ENCODE measurements at regions not wholly inside any gene's neighbourhood (a gene's known extent, or its start where the extent isn't known, plus 50 kb on each side); places are given as distances from the start of the nearest gene placed in this dataset.

GRCh38 chr6:148175550-148176188 lies 167.0 kb upstream of the SASH1 start:
- no peaks in the 10 kb centered on the region for H3K36me3 ChIP-seq (ENCODE audit: control insufficient read depth in 2 of 3, insufficient read depth in 3 of 3, low read length in 3 of 3)
- Mint-ChIP-seq H3K27ac (no peak overlapping the region), H3K4me1 (no peaks in the 10 kb centered on the region), H3K9me3 (peaks cover 0 to 5% (median 2%) of the 10 kb centered on the region in 11 donors), H3K27me3 (peaks cover 6 to 24% (median 11%) of the 10 kb centered on the region in 5 donors), H3K4me3 (no peak overlapping the region), H3K36me3 (no peaks in the 10 kb centered on the region)
- no peaks in the 10 kb centered on the region for H3K9me3 ChIP-seq (ENCODE audit: control insufficient read depth in 2 of 3, low read length in 3 of 3)
- H3K27ac ChIP-seq (ENCODE audit: low read depth, low read length), result no peak overlapping the region
- DNase-seq (no peak), ATAC-seq (no peak)
- intact Hi-C loops (cut with micrococcal nuclease), result no loop called here
- no peak overlapping the region for H3K4me3 ChIP-seq (ENCODE audit: low read length)
- ChIA-PET POLR2A (no interaction called here), CTCF (interaction anchor here (2.0 kb wide), 1 partner anchor 75 kb away, joined by 7 read pairs; no protein-coding TSS in a partner anchor)
- H3K27me3 ChIP-seq (ENCODE audit: control insufficient read depth in 2 of 2, insufficient read depth in 2 of 2, low read length in 2 of 2), result no peaks in the 10 kb centered on the region
- H3K4me1 ChIP-seq (ENCODE audit: control insufficient read depth in 2 of 2, insufficient read depth in 2 of 2, low read length in 2 of 2), result no peaks in the 10 kb centered on the region

DNA sequence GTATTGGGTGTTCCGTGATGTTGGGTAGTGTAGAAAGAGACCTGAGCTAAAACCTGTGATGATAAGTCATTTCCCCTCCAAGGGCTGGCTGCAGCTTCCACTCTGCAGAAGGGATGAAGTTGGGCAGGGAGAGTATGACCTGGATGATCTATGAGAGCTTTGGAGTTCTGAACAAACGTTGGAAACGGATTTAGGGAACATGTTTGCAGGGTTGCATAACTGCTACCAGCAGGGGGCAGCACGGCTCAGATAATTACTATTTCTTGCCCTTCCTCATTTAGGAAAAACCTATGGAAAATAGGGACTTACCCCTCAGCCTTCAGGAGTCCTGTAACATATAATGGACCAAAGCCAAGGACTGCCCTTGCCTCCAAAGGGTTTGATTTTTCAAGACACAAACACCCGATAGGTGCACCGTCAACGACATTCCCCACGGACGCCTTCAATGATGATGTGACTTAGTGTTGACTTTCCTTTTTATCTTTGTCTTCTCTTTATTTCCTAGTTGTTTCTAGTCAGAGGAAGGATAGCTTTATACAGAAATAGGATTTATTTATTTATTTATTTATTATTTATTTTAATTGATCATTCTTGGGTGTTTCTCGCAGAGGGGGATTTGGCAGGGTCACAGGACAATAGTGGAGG lies 164.9 kb upstream of the SASH1 start:
- Histone ChIP-seq H3K27ac (ENCODE audit: low read depth, low read length) (no peak overlapping the region), H3K4me1 (ENCODE audit: control insufficient read depth in 2 of 2, insufficient read depth in 2 of 2, low read length in 2 of 2) (no peaks in the 10 kb centered on the region), H3K27me3 (ENCODE audit: control insufficient read depth in 2 of 2, insufficient read depth in 2 of 2, low read length in 2 of 2) (no peaks in the 10 kb centered on the region), H3K36me3 (ENCODE audit: control insufficient read depth in 2 of 3, insufficient read depth in 3 of 3, low read length in 3 of 3) (no peaks in the 10 kb centered on the region), H3K4me3 (ENCODE audit: low read length) (no peak overlapping the region), H3K9me3 (ENCODE audit: control insufficient read depth in 2 of 3, low read length in 3 of 3) (no peaks in the 10 kb centered on the region)
- Mint-ChIP-seq H3K9me3 (peaks cover 0 to 6% (median 2%) of the 10 kb centered on the region in 11 donors), H3K4me3 (no peak overlapping the region), H3K36me3 (no peaks in the 10 kb centered on the region), H3K27me3 (peaks cover 15 to 36% (median 22%) of the 10 kb centered on the region in 5 donors), H3K27ac (no peak overlapping the region), H3K4me1 (no peaks in the 10 kb centered on the region)
- POLR2A ChIA-PET, result no interaction called here
- intact Hi-C loops (cut with micrococcal nuclease), result loop anchor here (1.0 kb wide), 2 partner anchors 74 to 287 kb away; no protein-coding TSS in a partner anchor
- DNase-seq (peak in 2 of 9 donors; percentile 5 to 25), ATAC-seq (no peak)
- CTCF ChIA-PET, result interaction anchor here (0.7 to 2.0 kb wide), 6 partner anchors 9 to 280 kb away, joined by 3 to 7 read pairs (median 3); no protein-coding TSS in a partner anchor

DNA sequence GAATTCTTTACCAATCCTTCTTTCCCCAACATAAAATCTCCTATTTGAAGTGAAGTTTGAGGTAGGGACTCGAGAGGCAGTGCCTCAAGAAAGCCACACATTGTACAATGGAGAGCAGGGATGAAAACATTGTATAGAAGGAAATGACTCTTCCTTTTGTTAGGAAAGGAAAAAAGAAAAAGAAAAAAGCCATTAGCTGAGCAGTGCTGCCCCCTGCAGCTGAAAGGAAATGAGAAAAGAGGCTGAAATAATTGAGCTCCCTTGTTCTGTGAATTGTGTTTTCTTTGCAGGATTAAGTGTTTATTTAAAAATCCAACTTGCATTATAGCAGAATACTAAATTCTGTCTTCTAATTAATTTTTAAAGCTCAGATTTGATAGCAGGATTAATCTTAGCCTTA lies 162.9 kb upstream of the SASH1 start:
- no peaks in the 10 kb centered on the region for H3K36me3 ChIP-seq (ENCODE audit: control insufficient read depth in 2 of 3, insufficient read depth in 3 of 3, low read length in 3 of 3)
- no peaks in the 10 kb centered on the region for H3K36me3 Mint-ChIP-seq

DNA sequence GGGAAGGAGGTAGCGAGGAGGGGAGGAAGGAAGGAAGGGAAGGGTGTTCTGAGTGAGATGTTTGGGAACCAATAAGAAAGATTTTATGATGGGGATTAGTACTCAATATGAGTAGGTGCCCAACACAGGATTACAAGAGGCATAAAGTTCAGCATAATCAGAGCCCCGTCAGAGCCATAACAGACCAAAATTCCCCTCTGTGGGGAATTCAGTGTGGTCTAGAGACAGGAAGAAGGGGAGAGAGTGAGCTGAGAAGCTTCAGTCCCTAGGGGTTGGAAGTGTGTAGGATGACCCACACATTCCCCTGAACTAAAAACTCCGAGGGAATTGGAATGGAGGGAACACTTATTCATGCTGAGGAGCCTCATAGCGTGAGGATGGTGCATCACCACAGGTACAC lies 160.3 kb upstream of the SASH1 start:
- no peaks in the 10 kb centered on the region for H3K36me3 Mint-ChIP-seq
- no peak overlapping the region for H3K27ac Mint-ChIP-seq
- no peaks in the 10 kb centered on the region for H3K9me3 ChIP-seq (ENCODE audit: control insufficient read depth in 2 of 3, low read length in 3 of 3)
- POLR2A ChIA-PET, result no interaction called here
- H3K27me3 Mint-ChIP-seq, result peaks cover 24 to 40% (median 35%) of the 10 kb centered on the region in 5 donors
- H3K27me3 ChIP-seq (ENCODE audit: control insufficient read depth in 2 of 2, insufficient read depth in 2 of 2, low read length in 2 of 2), result no peaks in the 10 kb centered on the region
- ATAC-seq (no peak), DNase-seq (no peak)
- H3K36me3 ChIP-seq (ENCODE audit: control insufficient read depth in 2 of 3, insufficient read depth in 3 of 3, low read length in 3 of 3), result no peaks in the 10 kb centered on the region
- no peak overlapping the region for H3K4me3 ChIP-seq (ENCODE audit: low read length)
- H3K27ac ChIP-seq (ENCODE audit: low read depth, low read length), result no peak overlapping the region
- peaks cover 0 to 3% (median 0%) of the 10 kb centered on the region in 11 donors for H3K9me3 Mint-ChIP-seq
- H3K4me1 ChIP-seq (ENCODE audit: control insufficient read depth in 2 of 2, insufficient read depth in 2 of 2, low read length in 2 of 2), result no peaks in the 10 kb centered on the region
- no peak overlapping the region for H3K4me3 Mint-ChIP-seq
- CTCF ChIA-PET, result no interaction called here
- no peaks in the 10 kb centered on the region for H3K4me1 Mint-ChIP-seq
- intact Hi-C loops (cut with micrococcal nuclease), result no loop called here

More for the DNA sequence above, 162.9 kb upstream of the SASH1 start:
- CTCF ChIA-PET, result interaction anchor here (1.0 kb wide), 1 partner anchor 68 kb away, joined by 3 read pairs; no protein-coding TSS in a partner anchor
- Mint-ChIP-seq H3K4me1 (no peaks in the 10 kb centered on the region), H3K27me3 (peaks cover 20 to 42% (median 26%) of the 10 kb centered on the region in 5 donors), H3K4me3 (no peak overlapping the region), H3K27ac (no peak overlapping the region), H3K9me3 (peaks cover 0 to 6% (median 2%) of the 10 kb centered on the region in 11 donors)
- POLR2A ChIA-PET, result no interaction called here
- no peak for ATAC-seq
- DNase-seq, result no peak
- Histone ChIP-seq H3K4me1 (ENCODE audit: control insufficient read depth in 2 of 2, insufficient read depth in 2 of 2, low read length in 2 of 2) (no peaks in the 10 kb centered on the region), H3K9me3 (ENCODE audit: control insufficient read depth in 2 of 3, low read length in 3 of 3) (no peaks in the 10 kb centered on the region), H3K4me3 (ENCODE audit: low read length) (no peak overlapping the region), H3K27me3 (ENCODE audit: control insufficient read depth in 2 of 2, insufficient read depth in 2 of 2, low read length in 2 of 2) (no peaks in the 10 kb centered on the region), H3K27ac (ENCODE audit: low read depth, low read length) (no peak overlapping the region)
- intact Hi-C loops (cut with micrococcal nuclease), result no loop called here

- H3K4me3 Mint-ChIP-seq, result no peak overlapping the region
- H3K27me3 ChIP-seq (ENCODE audit: control insufficient read depth in 2 of 2, insufficient read depth in 2 of 2, low read length in 2 of 2), result no peaks in the 10 kb centered on the region
- H3K9me3 Mint-ChIP-seq, result peaks cover 0 to 3% (median 0%) of the 10 kb centered on the region in 11 donors
- H3K4me3 ChIP-seq (ENCODE audit: low read length), result no peak overlapping the region
- H3K4me1 ChIP-seq (ENCODE audit: control insufficient read depth in 2 of 2, insufficient read depth in 2 of 2, low read length in 2 of 2), result no peaks in the 10 kb centered on the region
- H3K27ac Mint-ChIP-seq, result no peak overlapping the region
- no peaks in the 10 kb centered on the region for H3K36me3 ChIP-seq (ENCODE audit: control insufficient read depth in 2 of 3, insufficient read depth in 3 of 3, low read length in 3 of 3)
- ATAC-seq (no peak), DNase-seq (no peak)
- peaks cover 21 to 51% (median 31%) of the 10 kb centered on the region in 5 donors for H3K27me3 Mint-ChIP-seq
- ChIA-PET POLR2A (no interaction called here), CTCF (no interaction called here)
- intact Hi-C loops (cut with micrococcal nuclease), result no loop called here
- H3K9me3 ChIP-seq (ENCODE audit: control insufficient read depth in 2 of 3, low read length in 3 of 3), result no peaks in the 10 kb centered on the region
- H3K4me1 Mint-ChIP-seq, result no peaks in the 10 kb centered on the region
- no peaks in the 10 kb centered on the region for H3K36me3 Mint-ChIP-seq
- H3K27ac ChIP-seq (ENCODE audit: low read depth, low read length), result no peak overlapping the region
These were observed 158.9 kb upstream of the SASH1 start for GRCh38 chr6:148183776-148184175.

GRCh38 chr6:148186916-148187315 lies 155.7 kb upstream of the SASH1 start:
- Mint-ChIP-seq H3K27ac (no peak overlapping the region), H3K4me3 (no peak overlapping the region), H3K36me3 (no peaks in the 10 kb centered on the region), H3K4me1 (no peaks in the 10 kb centered on the region), H3K9me3 (peaks cover 0 to 3% (median 0%) of the 10 kb centered on the region in 11 donors), H3K27me3 (peaks cover 17 to 58% (median 32%) of the 10 kb centered on the region in 5 donors)
- Histone ChIP-seq H3K9me3 (ENCODE audit: control insufficient read depth in 2 of 3, low read length in 3 of 3) (no peaks in the 10 kb centered on the region), H3K4me3 (ENCODE audit: low read length) (no peak overlapping the region), H3K4me1 (ENCODE audit: control insufficient read depth in 2 of 2, insufficient read depth in 2 of 2, low read length in 2 of 2) (no peaks in the 10 kb centered on the region), H3K36me3 (ENCODE audit: control insufficient read depth in 2 of 3, insufficient read depth in 3 of 3, low read length in 3 of 3) (no peaks in the 10 kb centered on the region), H3K27me3 (ENCODE audit: control insufficient read depth in 2 of 2, insufficient read depth in 2 of 2, low read length in 2 of 2) (no peaks in the 10 kb centered on the region), H3K27ac (ENCODE audit: low read depth, low read length) (no peak overlapping the region)
- POLR2A ChIA-PET, result no interaction called here
- DNase-seq (no peak), ATAC-seq (no peak)
- intact Hi-C loops (cut with micrococcal nuclease), result no loop called here
- CTCF ChIA-PET, result no interaction called here

DNA sequence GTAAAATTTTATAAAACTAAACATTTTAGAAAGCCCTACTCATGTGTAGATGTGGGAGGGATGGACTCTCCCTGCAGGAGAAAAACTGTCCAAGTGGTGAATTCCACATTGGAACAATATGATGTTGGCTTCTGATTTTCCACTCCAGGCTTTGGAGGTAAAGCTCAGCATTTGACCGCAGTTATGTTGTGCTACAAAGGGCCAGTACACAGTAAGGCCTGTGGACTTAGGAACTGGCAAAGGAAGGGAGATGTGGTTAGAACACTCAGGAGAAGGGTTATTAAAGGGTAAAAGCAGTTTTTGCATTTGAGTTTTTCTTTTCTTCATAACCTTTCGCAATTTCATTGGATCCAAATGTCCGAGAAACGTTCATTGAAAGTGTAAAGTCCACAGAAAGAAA lies 150.3 kb upstream of the SASH1 start:
- no peaks in the 10 kb centered on the region for H3K4me1 ChIP-seq (ENCODE audit: control insufficient read depth in 2 of 2, insufficient read depth in 2 of 2, low read length in 2 of 2)
- no peaks in the 10 kb centered on the region for H3K4me1 Mint-ChIP-seq
- no peak overlapping the region for H3K27ac Mint-ChIP-seq
- peaks cover 23 to 76% (median 42%) of the 10 kb centered on the region in 5 donors for H3K27me3 Mint-ChIP-seq
- intact Hi-C loops (cut with micrococcal nuclease), result no loop called here
- no peaks in the 10 kb centered on the region for H3K36me3 Mint-ChIP-seq
- H3K27ac ChIP-seq (ENCODE audit: low read depth, low read length), result no peak overlapping the region
- ATAC-seq, result no peak
- CTCF ChIA-PET, result no interaction called here
- POLR2A ChIA-PET, result no interaction called here
- H3K9me3 Mint-ChIP-seq, result peaks cover 0 to 11% (median 0%) of the 10 kb centered on the region in 11 donors
- no peak for DNase-seq
- no peak overlapping the region for H3K4me3 ChIP-seq (ENCODE audit: low read length)
- H3K27me3 ChIP-seq (ENCODE audit: control insufficient read depth in 2 of 2, insufficient read depth in 2 of 2, low read length in 2 of 2), result no peaks in the 10 kb centered on the region
- no peaks in the 10 kb centered on the region for H3K9me3 ChIP-seq (ENCODE audit: control insufficient read depth in 2 of 3, low read length in 3 of 3)
- no peaks in the 10 kb centered on the region for H3K36me3 ChIP-seq (ENCODE audit: control insufficient read depth in 2 of 3, insufficient read depth in 3 of 3, low read length in 3 of 3)
- no peak overlapping the region for H3K4me3 Mint-ChIP-seq

All from naive thymus-derived CD4-positive, alpha-beta T cell (primary cell).